CD4-positive, alpha-beta T cell (primary cell): ENCODE measurements at regions not wholly inside any gene's neighbourhood (a gene's known extent, or its start where the extent isn't known, plus 50 kb on each side); places are given as distances from the start of the nearest gene placed in this dataset.

ENCODE experiments used
- ATAC-seq: fragments of 200-7000 bp; cut with Tn5 transposase; one replicate; pipeline ENCODE4 v1.10.0; 2022; ENCODE audit warnings: mild to moderate bottlenecking; ENCODE audit not compliant: poor library complexity
- CTCF ChIA-PET: fragments of 350-600 bp; sonication (Branson Sonifier 250); formaldehyde crosslinking; loops from one replicate; lab custom pipeline; 2021; ENCODE audit warnings: antibody characterized with exemption, inconsistent platforms; lab: Charles Lee
- POLR2A ChIA-PET: fragments of 350-600 bp; sonication (Branson Sonifier 250); formaldehyde crosslinking; loops from one replicate; lab custom pipeline; 2021; ENCODE audit warnings: antibody characterized with exemption, inconsistent platforms; lab: Charles Lee
- DNase-seq, 14 experiments: peaks; one replicate each; pipeline ENCODE4 v3.0.0-alpha.2; 2013 to 2020; ENCODE audit warnings: mixed read lengths in 2 of 14
- H3K27ac ChIP-seq, 2 donors: one replicate each; pipeline versions ENCODE4 v1.5.1 to v1.7.0; 2013; ENCODE audit warnings: low read length in 2 of 2, low read depth in 1 of 2, mild to moderate bottlenecking in 1 of 2
- H3K27me3 ChIP-seq, 2 experiments: 1 replicate in 1 of 2; 2 replicates in 1 of 2; pipeline versions ENCODE4 v1.6.1 to v1.7.0; 2013; ENCODE audit warnings: low read length in 2 of 2, control low read depth in 1 of 2, mild to moderate bottlenecking in 1 of 2, moderate library complexity in 1 of 2; ENCODE audit not compliant: insufficient read depth in 2 of 2, control insufficient read depth in 1 of 2
- H3K36me3 ChIP-seq: one replicate; pipeline ENCODE4 v1.6.1; 2013; ENCODE audit warnings: low read length, control low read depth; ENCODE audit not compliant: insufficient read depth
- H3K4me1 ChIP-seq: one replicate; pipeline ENCODE4 v1.6.1; 2013; ENCODE audit warnings: low read length, control low read depth; ENCODE audit not compliant: insufficient read depth
- H3K4me3 ChIP-seq: one replicate; pipeline ENCODE4 v1.5.1; 2013; ENCODE audit warnings: mild to moderate bottlenecking, low read length, moderate library complexity
- H3K9me3 ChIP-seq, 2 experiments: 1 replicate in 1 of 2; 2 replicates in 1 of 2; pipeline versions ENCODE4 v1.6.1 to v1.7.0; 2013; ENCODE audit warnings: low read length in 2 of 2, mild to moderate bottlenecking in 2 of 2, control low read depth in 1 of 2, moderate library complexity in 1 of 2; ENCODE audit not compliant: control insufficient read depth in 1 of 2, insufficient read depth in 1 of 2
- H3K27ac Mint-ChIP-seq: one replicate; pipeline ENCODE4 v1.8.0; 2020; ENCODE audit warnings: mixed read lengths
- H3K27me3 Mint-ChIP-seq: one replicate; pipeline ENCODE4 v1.8.0; 2021; ENCODE audit warnings: mixed read lengths
- H3K36me3 Mint-ChIP-seq: one replicate; pipeline ENCODE4 v1.8.0; 2021; ENCODE audit warnings: low read depth, mixed read lengths
- H3K4me1 Mint-ChIP-seq: one replicate; pipeline ENCODE4 v1.8.0; 2021; ENCODE audit warnings: low read depth, mixed read lengths
- H3K4me3 Mint-ChIP-seq: one replicate; pipeline ENCODE4 v1.8.0; 2020; ENCODE audit warnings: mild to moderate bottlenecking, mixed read lengths
- H3K9me3 Mint-ChIP-seq: one replicate; pipeline ENCODE4 v1.8.0; 2020; ENCODE audit warnings: mixed read lengths
- CTCF ChIP-seq: fragments of 200-600 bp; IDR thresholded peaks from one replicate; pipeline ENCODE4 v1.8.0; 2022; ENCODE audit warnings: antibody characterized with exemption, mild to moderate bottlenecking
- intact Hi-C, 2 experiments: fragments of 100-400 bp; cut with DNase I in 1 of 2; cut with micrococcal nuclease in 1 of 2; formaldehyde crosslinking; loops; one replicate each; pipeline versions ENCODE4 v1.15.1 to v1.9.0; 2023 to 2025; cut with DNase I, micrococcal nuclease

GRCh38 chr4:185895351-185895750 lies 83.4 kb upstream of the SORBS2 start:
- CTCF ChIA-PET = no interaction called here
- Mint-ChIP-seq H3K27me3 (peaks cover 11% of the 10 kb centered on the region), H3K4me3 (no peak overlapping the region), H3K36me3 (no peaks in the 10 kb centered on the region), H3K9me3 (no peaks in the 10 kb centered on the region), H3K27ac (no peak overlapping the region), H3K4me1 (no peaks in the 10 kb centered on the region)
- no peak for TF ChIP-seq CTCF
- Histone ChIP-seq H3K36me3 (no peaks in the 10 kb centered on the region), H3K27ac (no peak overlapping the region), H3K4me1 (no peaks in the 10 kb centered on the region), H3K9me3 (peaks cover 0 to 4% of the 10 kb centered on the region in 2 experiments), H3K27me3 (peaks cover 0 to 2% of the 10 kb centered on the region in 2 experiments), H3K4me3 (no peak overlapping the region)
- DNase-seq = no peak
- intact Hi-C loops = no loop called here
- no peak for ATAC-seq
- POLR2A ChIA-PET = no interaction called here

GRCh38 chr4:185895866-185896265 lies 83.9 kb upstream of the SORBS2 start:
- intact Hi-C loops = no loop called here
- DNase-seq (no peak), ATAC-seq (no peak)
- ChIA-PET POLR2A (no interaction called here), CTCF (no interaction called here)
- no peaks in the 10 kb centered on the region for H3K27me3 ChIP-seq
- Mint-ChIP-seq H3K27me3 (peaks cover 8% of the 10 kb centered on the region), H3K36me3 (no peaks in the 10 kb centered on the region), H3K4me1 (no peaks in the 10 kb centered on the region), H3K9me3 (no peaks in the 10 kb centered on the region), H3K4me3 (no peak overlapping the region), H3K27ac (no peak overlapping the region)
- no peaks in the 10 kb centered on the region for H3K4me1 ChIP-seq
- H3K9me3 ChIP-seq = peaks cover 0 to 4% of the 10 kb centered on the region in 2 experiments
- no peak for TF ChIP-seq CTCF
- no peak overlapping the region for H3K27ac ChIP-seq
- no peaks in the 10 kb centered on the region for H3K36me3 ChIP-seq
- H3K4me3 ChIP-seq = no peak overlapping the region

- CTCF ChIA-PET = no interaction called here
- Histone ChIP-seq H3K4me1 (no peaks in the 10 kb centered on the region), H3K9me3 (peaks cover 0 to 4% of the 10 kb centered on the region in 2 experiments), H3K36me3 (no peaks in the 10 kb centered on the region), H3K27me3 (no peaks in the 10 kb centered on the region), H3K4me3 (no peak overlapping the region), H3K27ac (no peak overlapping the region)
- Mint-ChIP-seq H3K9me3 (no peaks in the 10 kb centered on the region), H3K4me3 (no peak overlapping the region), H3K4me1 (no peaks in the 10 kb centered on the region), H3K27ac (no peak overlapping the region), H3K36me3 (no peaks in the 10 kb centered on the region), H3K27me3 (peaks cover 3% of the 10 kb centered on the region)
- ATAC-seq = no peak
- POLR2A ChIA-PET = no interaction called here
- no peak for DNase-seq
- intact Hi-C loops = no loop called here
- no peak for TF ChIP-seq CTCF
Observed at GRCh38 chr4:185896817-185897488, 85.0 kb upstream of the SORBS2 start.
